ENCODE measurements at regions not wholly inside any gene's neighbourhood (a gene's known extent, or its start where the extent isn't known, plus 50 kb on each side); places are given as distances from the start of the nearest gene placed in this dataset.

DNA sequence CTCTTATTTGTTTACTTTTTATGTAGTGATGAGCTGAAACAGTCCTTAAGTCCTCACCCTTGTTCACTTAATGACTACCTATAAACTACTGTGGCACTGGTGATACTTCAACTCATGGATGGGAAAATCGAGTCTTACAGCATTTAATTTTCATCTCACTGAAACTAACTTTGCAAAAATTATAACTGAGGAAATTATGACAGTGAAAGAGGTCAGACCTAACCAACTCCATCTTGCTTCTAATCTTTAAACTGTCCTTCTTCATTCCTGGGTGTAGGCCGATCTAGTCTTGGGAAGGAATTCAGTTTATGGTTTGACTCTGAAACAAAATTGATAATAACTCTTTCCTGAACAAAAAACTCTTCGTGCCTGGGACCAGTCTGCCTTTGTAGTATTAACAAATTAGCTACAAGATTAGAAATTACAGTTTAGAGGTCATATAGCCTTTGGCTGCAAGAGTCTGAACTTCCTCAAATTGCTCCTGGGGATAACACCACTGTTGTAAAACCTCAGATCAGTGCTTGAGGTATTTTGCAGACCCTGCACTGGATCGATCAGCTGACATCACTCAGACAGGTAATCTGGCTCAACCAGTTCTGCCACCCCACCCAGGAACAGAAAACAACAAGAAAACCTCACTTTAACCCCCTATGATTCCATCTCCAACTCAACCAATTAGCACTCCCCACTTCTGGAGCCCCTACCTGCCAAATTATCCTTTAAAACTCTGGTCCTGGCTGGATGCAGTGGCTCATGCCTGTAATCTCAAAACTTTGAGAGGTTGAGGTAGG is 995.7 kb upstream of the PRKX start:
- TF ChIP-seq, protein P1, sequence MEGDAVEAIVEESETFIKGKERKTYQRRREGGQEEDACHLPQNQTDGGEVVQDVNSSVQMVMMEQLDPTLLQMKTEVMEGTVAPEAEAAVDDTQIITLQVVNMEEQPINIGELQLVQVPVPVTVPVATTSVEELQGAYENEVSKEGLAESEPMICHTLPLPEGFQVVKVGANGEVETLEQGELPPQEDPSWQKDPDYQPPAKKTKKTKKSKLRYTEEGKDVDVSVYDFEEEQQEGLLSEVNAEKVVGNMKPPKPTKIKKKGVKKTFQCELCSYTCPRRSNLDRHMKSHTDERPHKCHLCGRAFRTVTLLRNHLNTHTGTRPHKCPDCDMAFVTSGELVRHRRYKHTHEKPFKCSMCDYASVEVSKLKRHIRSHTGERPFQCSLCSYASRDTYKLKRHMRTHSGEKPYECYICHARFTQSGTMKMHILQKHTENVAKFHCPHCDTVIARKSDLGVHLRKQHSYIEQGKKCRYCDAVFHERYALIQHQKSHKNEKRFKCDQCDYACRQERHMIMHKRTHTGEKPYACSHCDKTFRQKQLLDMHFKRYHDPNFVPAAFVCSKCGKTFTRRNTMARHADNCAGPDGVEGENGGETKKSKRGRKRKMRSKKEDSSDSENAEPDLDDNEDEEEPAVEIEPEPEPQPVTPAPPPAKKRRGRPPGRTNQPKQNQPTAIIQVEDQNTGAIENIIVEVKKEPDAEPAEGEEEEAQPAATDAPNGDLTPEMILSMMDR (optimal IDR thresholded peaks at IDR 0.05 in 1 of 3, IDR thresholded peaks at IDR 0.05 in 1 of 3, conservative IDR thresholded peaks at IDR 0.05 in 1 of 3; ENCODE audit: extremely low read depth in 1 of 3, insufficient read depth in 2 of 3, low read length in 3 of 3): no peak
- no peak for TF ChIP-seq EZH2 (IDR thresholded peaks at IDR 0.05; ENCODE audit: low read length)
